Breast epithelium (tissue), 4 donors: ENCODE measurements at regions not wholly inside any gene's neighbourhood (a gene's known extent, or its start where the extent isn't known, plus 50 kb on each side); places are given as distances from the start of the nearest gene placed in this dataset.

Experiments used
- DNase-seq, 2 donors: peaks; one replicate each; pipeline ENCODE4 v3.0.0-alpha.2; 2019; ENCODE audit warnings: low spot score in 2 of 2
- H3K27ac ChIP-seq, 2 donors: fragments of 200-600 bp; sonication (generic) in 1 of 2; one replicate each; pipeline ENCODE4 v1.5.1; 2016 to 2019; ENCODE audit warnings: mild to moderate bottlenecking in 1 of 2
- H3K27me3 ChIP-seq, 2 donors: fragments of 200-600 bp; sonication (generic) in 1 of 2; one replicate each; pipeline versions ENCODE4 v1.5.1 to v1.6.0; 2017 to 2019; ENCODE audit warnings: control low read depth in 1 of 2, mild to moderate bottlenecking in 1 of 2
- H3K36me3 ChIP-seq: fragments of 200-600 bp; one replicate; pipeline ENCODE4 v1.5.1; 2019
- H3K4me1 ChIP-seq, 2 donors: fragments of 200-600 bp; sonication (generic); one replicate each; pipeline ENCODE4 v1.5.1; 2016 to 2019; ENCODE audit warnings: control low read depth in 1 of 2
- H3K4me3 ChIP-seq, 3 donors: fragments of 200-600 bp; sonication (generic); 1 replicate in 2 of 3; 2 replicates in 1 of 3; pipeline ENCODE4 v1.5.1; 2016 to 2019; ENCODE audit warnings: mild to moderate bottlenecking in 3 of 3, moderate library complexity in 2 of 3
- H3K9me3 ChIP-seq, 2 donors: fragments of 200-600 bp; sonication (generic) in 1 of 2; one replicate each; pipeline ENCODE4 v1.5.1; 2016 to 2019; ENCODE audit warnings: control low read depth in 1 of 2
- CTCF ChIP-seq, 3 donors: fragments of 450-650 bp; IDR thresholded peaks; one replicate each; pipeline ENCODE4 v1.5.1; 2016 to 2017; ENCODE audit warnings: antibody characterized with exemption in 3 of 3, mild to moderate bottlenecking in 3 of 3, moderate library complexity in 3 of 3
- POLR2A ChIP-seq: fragments of 450-650 bp; IDR thresholded peaks from one replicate; pipeline ENCODE4 v1.6.1; 2016; ENCODE audit warnings: antibody characterized with exemption, mild to moderate bottlenecking, moderate library complexity
- POLR2AphosphoS5 ChIP-seq, 3 donors: sonication (generic); formaldehyde crosslinking; IDR thresholded peaks; one replicate each; pipeline ENCODE4 v1.6.1; 2017; ENCODE audit warnings: antibody characterized with exemption in 3 of 3
- intact Hi-C: fragments of 100-400 bp; cut with DNase I; formaldehyde crosslinking; loops from one replicate; pipeline ENCODE4 v1.15.1; 2023; ENCODE audit warnings: low total_unique reads

GRCh38 chr16:89038221-89038721 lies 55.4 kb upstream of the ACSF3 start:
- Histone ChIP-seq H3K27me3 (peaks cover 2 to 93% of the 10 kb centered on the region in 2 donors), H3K36me3 (no peaks in the 10 kb centered on the region), H3K4me1 (no peaks in the 10 kb centered on the region), H3K9me3 (no peaks in the 10 kb centered on the region), H3K27ac (no peak overlapping the region), H3K4me3 (no peak overlapping the region)
- intact Hi-C loops = no loop called here
- no peak for TF ChIP-seq POLR2AphosphoS5 (IDR thresholded peaks at IDR 0.05)
- no peak for TF ChIP-seq POLR2A
- no peak for TF ChIP-seq CTCF (IDR thresholded peaks at IDR 0.05)
- no peak for DNase-seq

GRCh38 chr16:89038811-89039735 lies 54.6 kb upstream of the ACSF3 start:
- Histone ChIP-seq H3K36me3 (no peaks in the 10 kb centered on the region), H3K27me3 (peaks cover 3 to 93% of the 10 kb centered on the region in 2 donors), H3K4me3 (no peak overlapping the region), H3K9me3 (no peaks in the 10 kb centered on the region), H3K4me1 (no peaks in the 10 kb centered on the region), H3K27ac (no peak overlapping the region)
- intact Hi-C loops = no loop called here
- no peak for DNase-seq
- TF ChIP-seq POLR2A = no peak
- no peak for TF ChIP-seq POLR2AphosphoS5 (IDR thresholded peaks at IDR 0.05)
- TF ChIP-seq CTCF (IDR thresholded peaks at IDR 0.05) = no peak

GRCh38 chr16:89039756-89040155 lies 53.9 kb upstream of the ACSF3 start:
- Histone ChIP-seq H3K36me3 (no peaks in the 10 kb centered on the region), H3K9me3 (no peaks in the 10 kb centered on the region), H3K27ac (no peak overlapping the region), H3K27me3 (peaks cover 5 to 93% of the 10 kb centered on the region in 2 donors), H3K4me1 (no peaks in the 10 kb centered on the region), H3K4me3 (no peak overlapping the region)
- DNase-seq = no peak
- TF ChIP-seq POLR2A (no peak), POLR2AphosphoS5 (IDR thresholded peaks at IDR 0.05) (no peak), CTCF (IDR thresholded peaks at IDR 0.05) (no peak)
- intact Hi-C loops = no loop called here

GRCh38 chr16:89040391-89040790 lies 53.3 kb upstream of the ACSF3 start:
- intact Hi-C loops = no loop called here
- no peaks in the 10 kb centered on the region for H3K36me3 ChIP-seq
- peaks cover 5 to 97% of the 10 kb centered on the region in 2 donors for H3K27me3 ChIP-seq
- no peaks in the 10 kb centered on the region for H3K9me3 ChIP-seq
- no peak overlapping the region for H3K4me3 ChIP-seq
- DNase-seq = no peak
- H3K27ac ChIP-seq = no peak overlapping the region
- no peak for TF ChIP-seq POLR2AphosphoS5 (IDR thresholded peaks at IDR 0.05)
- TF ChIP-seq POLR2A = no peak
- no peak for TF ChIP-seq CTCF (IDR thresholded peaks at IDR 0.05)
- no peaks in the 10 kb centered on the region for H3K4me1 ChIP-seq

- Histone ChIP-seq H3K27ac (no peak overlapping the region), H3K27me3 (peaks cover 5 to 96% of the 10 kb centered on the region in 2 donors), H3K9me3 (no peaks in the 10 kb centered on the region), H3K36me3 (no peaks in the 10 kb centered on the region), H3K4me3 (no peak overlapping the region), H3K4me1 (no peaks in the 10 kb centered on the region)
- no peak for DNase-seq
- intact Hi-C loops = no loop called here
- TF ChIP-seq POLR2AphosphoS5 (IDR thresholded peaks at IDR 0.05) = no peak
- TF ChIP-seq CTCF (IDR thresholded peaks at IDR 0.05) = no peak
- TF ChIP-seq POLR2A = no peak
These were observed 52.6 kb upstream of the ACSF3 start for GRCh38 chr16:89040861-89041570.
